Neural cell (in vitro differentiated cells): ENCODE measurements at regions not wholly inside any gene's neighbourhood (a gene's known extent, or its start where the extent isn't known, plus 50 kb on each side); places are given as distances from the start of the nearest gene placed in this dataset.
"Not testable (repeated sequence)": the region's sequence is repeated elsewhere in the genome, so short reads cannot be mapped to it uniquely, and the experiment has no call there.

Source experiments
- H2AFZ ChIP-seq: fragments of 200-600, 300-800 bp; sonication (generic), shearing (Covaris generic); 2 replicates; pipeline ENCODE4 v1.6.0; 2014; ENCODE audit warnings: low read depth, mild to moderate bottlenecking, antibody characterized with exemption, low read length, moderate library complexity
- H3F3A ChIP-seq: fragments of 200-600 bp; shearing (Covaris generic); 2 replicates; pipeline ENCODE4 v1.6.1; 2016; ENCODE audit warnings: mild to moderate bottlenecking, moderate library complexity, mixed read lengths, antibody characterized with exemption, low read length; ENCODE audit not compliant: insufficient read depth, poor library complexity, severe bottlenecking
- H3K27ac ChIP-seq: fragments of 200-600, 300-800 bp; sonication (generic), shearing (Covaris generic); 2 replicates; pipeline ENCODE4 v1.5.1; 2014; ENCODE audit warnings: mild to moderate bottlenecking, low read length, moderate library complexity
- H3K27me3 ChIP-seq: fragments of 300-800, 200-600 bp; sonication (generic), shearing (Covaris generic); 2 replicates; pipeline ENCODE4 v1.6.0; 2014; ENCODE audit warnings: mild to moderate bottlenecking, low read depth, low read length, moderate library complexity; ENCODE audit not compliant: insufficient read depth
- H3K36me3 ChIP-seq: fragments of 300-800, 200-600 bp; sonication (generic), shearing (Covaris generic); 2 replicates; pipeline ENCODE4 v1.5.1; 2014; ENCODE audit warnings: mild to moderate bottlenecking, antibody characterized with exemption, low read length, moderate library complexity; ENCODE audit not compliant: insufficient read depth
- H3K4me2 ChIP-seq: fragments of 300-800, 200-600 bp; sonication (generic), shearing (Covaris generic); 2 replicates; pipeline ENCODE4 v1.6.0; 2014; ENCODE audit warnings: mild to moderate bottlenecking, low read length
- H3K4me3 ChIP-seq: fragments of 300-800, 200-600 bp; sonication (generic), shearing (Covaris generic); 2 replicates; pipeline ENCODE4 v1.5.1; 2014; ENCODE audit warnings: mild to moderate bottlenecking, low read length, moderate library complexity
- H3K79me2 ChIP-seq: fragments of 200-600 bp; shearing (Covaris generic); replicated peaks from 2 replicates; pipeline ENCODE4 v1.6.0; 2014; ENCODE audit warnings: mild to moderate bottlenecking, low read length, moderate library complexity; ENCODE audit not compliant: insufficient read depth
- H3K9ac ChIP-seq: fragments of 300-800, 200-600 bp; sonication (generic), shearing (Covaris generic); 2 replicates; pipeline ENCODE4 v1.6.1; 2016; ENCODE audit warnings: mild to moderate bottlenecking, low read length, mixed read lengths
- H3K9me2 ChIP-seq: fragments of 200-600 bp; shearing (Covaris generic); 2 replicates; pipeline ENCODE4 v1.6.1; 2016; ENCODE audit warnings: mild to moderate bottlenecking, low read length, mixed read lengths; ENCODE audit not compliant: insufficient read depth
- H3K9me3 ChIP-seq: fragments of 200-600, 300-800 bp; sonication (generic), shearing (Covaris generic); 2 replicates; pipeline ENCODE4 v1.6.1; 2016; ENCODE audit warnings: mild to moderate bottlenecking, mixed run types, low read length, moderate library complexity, mixed read lengths
- H4K20me1 ChIP-seq: fragments of 200-600 bp; shearing (Covaris generic); 2 replicates; pipeline ENCODE4 v1.6.1; 2016; ENCODE audit warnings: mild to moderate bottlenecking, mixed run types; ENCODE audit not compliant: insufficient read depth
- EP300 ChIP-seq: fragments of 450-650 bp; conservative IDR thresholded peaks from 2 replicates; pipeline ENCODE4 v1.6.1; 2014; ENCODE audit warnings: antibody characterized with exemption, mild to moderate bottlenecking, moderate library complexity; ENCODE audit not compliant: poor library complexity, severe bottlenecking
- EZH2 ChIP-seq: fragments of 200-600, 300-800 bp; shearing (Covaris generic), sonication (generic); IDR thresholded peaks from 2 replicates; pipeline ENCODE4 v1.6.1; 2014; ENCODE audit warnings: antibody characterized with exemption, low read length, borderline replicate concordance, mild to moderate bottlenecking; ENCODE audit not compliant: insufficient read depth, poor library complexity, severe bottlenecking
- MXI1 ChIP-seq: fragments of 450-650 bp; conservative IDR thresholded peaks from 2 replicates; pipeline ENCODE4 v1.6.1; 2014; ENCODE audit warnings: antibody characterized with exemption, mild to moderate bottlenecking; ENCODE audit not compliant: poor library complexity, severe bottlenecking
- POLR2AphosphoS5 ChIP-seq: IDR thresholded peaks from 2 replicates; pipeline ENCODE4 v1.6.1; 2012
- RAD21 ChIP-seq: fragments of 450-650 bp; conservative IDR thresholded peaks from 2 replicates; pipeline ENCODE4 v1.6.1; 2014; ENCODE audit warnings: antibody characterized with exemption, mild to moderate bottlenecking, moderate library complexity
- SMC3 ChIP-seq: fragments of 450-650 bp; conservative IDR thresholded peaks from 2 replicates; pipeline ENCODE4 v1.6.1; 2014; ENCODE audit warnings: antibody characterized with exemption, mild to moderate bottlenecking, moderate library complexity; ENCODE audit not compliant: poor library complexity
- TAF1 ChIP-seq: IDR thresholded peaks from 2 replicates; pipeline ENCODE4 v1.6.1; 2012; ENCODE audit warnings: low read depth
- TF ChIP-seq, protein P1 (sequence below): IDR thresholded peaks from 2 replicates; pipeline ENCODE4 v1.6.1; 2012; ENCODE audit warnings: borderline replicate concordance
- TF ChIP-seq, protein P2 (sequence below): fragments of 450-650 bp; IDR thresholded peaks from 2 replicates; pipeline ENCODE4 v1.5.1; 2014; ENCODE audit warnings: antibody characterized with exemption, mild to moderate bottlenecking, moderate library complexity; ENCODE audit not compliant: poor library complexity, severe bottlenecking

DNA sequence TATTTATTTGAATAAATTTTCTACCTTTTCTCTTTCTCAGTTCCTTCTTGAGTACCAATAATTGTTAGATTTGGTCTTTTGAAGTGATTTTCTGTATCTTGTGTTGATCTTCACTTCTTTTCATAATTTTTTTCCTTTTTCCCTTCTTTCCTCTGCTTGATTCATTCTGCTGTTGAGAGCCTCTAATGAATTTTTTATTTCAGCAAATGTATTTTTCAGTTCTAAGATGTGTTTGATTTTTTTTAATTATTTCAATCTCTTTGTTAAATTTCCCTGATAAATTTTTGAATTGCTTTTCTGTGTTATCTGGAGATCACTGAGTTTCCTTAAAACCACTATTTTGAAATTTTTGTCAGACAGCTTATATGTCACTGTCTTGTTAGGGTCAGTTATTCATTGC is 155.4 kb upstream of the IL15 start:
- Histone ChIP-seq H3K9me3 (no peaks in the 10 kb centered on the region), H3F3A (no peaks in the 10 kb centered on the region), H3K27ac (no peak overlapping the region), H3K79me2 (no peaks in the 10 kb centered on the region), H2AFZ (no peak overlapping the region), H4K20me1 (no peaks in the 10 kb centered on the region), H3K9me2 (no peaks in the 10 kb centered on the region), H3K4me3 (no peak overlapping the region), H3K36me3 (no peaks in the 10 kb centered on the region), H3K4me2 (no peak overlapping the region), H3K9ac (no peak overlapping the region), H3K27me3 (no peaks in the 10 kb centered on the region)
- TF ChIP-seq, protein P1, sequence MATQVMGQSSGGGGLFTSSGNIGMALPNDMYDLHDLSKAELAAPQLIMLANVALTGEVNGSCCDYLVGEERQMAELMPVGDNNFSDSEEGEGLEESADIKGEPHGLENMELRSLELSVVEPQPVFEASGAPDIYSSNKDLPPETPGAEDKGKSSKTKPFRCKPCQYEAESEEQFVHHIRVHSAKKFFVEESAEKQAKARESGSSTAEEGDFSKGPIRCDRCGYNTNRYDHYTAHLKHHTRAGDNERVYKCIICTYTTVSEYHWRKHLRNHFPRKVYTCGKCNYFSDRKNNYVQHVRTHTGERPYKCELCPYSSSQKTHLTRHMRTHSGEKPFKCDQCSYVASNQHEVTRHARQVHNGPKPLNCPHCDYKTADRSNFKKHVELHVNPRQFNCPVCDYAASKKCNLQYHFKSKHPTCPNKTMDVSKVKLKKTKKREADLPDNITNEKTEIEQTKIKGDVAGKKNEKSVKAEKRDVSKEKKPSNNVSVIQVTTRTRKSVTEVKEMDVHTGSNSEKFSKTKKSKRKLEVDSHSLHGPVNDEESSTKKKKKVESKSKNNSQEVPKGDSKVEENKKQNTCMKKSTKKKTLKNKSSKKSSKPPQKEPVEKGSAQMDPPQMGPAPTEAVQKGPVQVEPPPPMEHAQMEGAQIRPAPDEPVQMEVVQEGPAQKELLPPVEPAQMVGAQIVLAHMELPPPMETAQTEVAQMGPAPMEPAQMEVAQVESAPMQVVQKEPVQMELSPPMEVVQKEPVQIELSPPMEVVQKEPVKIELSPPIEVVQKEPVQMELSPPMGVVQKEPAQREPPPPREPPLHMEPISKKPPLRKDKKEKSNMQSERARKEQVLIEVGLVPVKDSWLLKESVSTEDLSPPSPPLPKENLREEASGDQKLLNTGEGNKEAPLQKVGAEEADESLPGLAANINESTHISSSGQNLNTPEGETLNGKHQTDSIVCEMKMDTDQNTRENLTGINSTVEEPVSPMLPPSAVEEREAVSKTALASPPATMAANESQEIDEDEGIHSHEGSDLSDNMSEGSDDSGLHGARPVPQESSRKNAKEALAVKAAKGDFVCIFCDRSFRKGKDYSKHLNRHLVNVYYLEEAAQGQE: no peak
- TF ChIP-seq TAF1 (no peak), SMC3 (no peak), MXI1 (no peak), EP300 (no peak), POLR2AphosphoS5 (no peak), RAD21 (no peak), EZH2 (no peak)
- TF ChIP-seq, protein P2, sequence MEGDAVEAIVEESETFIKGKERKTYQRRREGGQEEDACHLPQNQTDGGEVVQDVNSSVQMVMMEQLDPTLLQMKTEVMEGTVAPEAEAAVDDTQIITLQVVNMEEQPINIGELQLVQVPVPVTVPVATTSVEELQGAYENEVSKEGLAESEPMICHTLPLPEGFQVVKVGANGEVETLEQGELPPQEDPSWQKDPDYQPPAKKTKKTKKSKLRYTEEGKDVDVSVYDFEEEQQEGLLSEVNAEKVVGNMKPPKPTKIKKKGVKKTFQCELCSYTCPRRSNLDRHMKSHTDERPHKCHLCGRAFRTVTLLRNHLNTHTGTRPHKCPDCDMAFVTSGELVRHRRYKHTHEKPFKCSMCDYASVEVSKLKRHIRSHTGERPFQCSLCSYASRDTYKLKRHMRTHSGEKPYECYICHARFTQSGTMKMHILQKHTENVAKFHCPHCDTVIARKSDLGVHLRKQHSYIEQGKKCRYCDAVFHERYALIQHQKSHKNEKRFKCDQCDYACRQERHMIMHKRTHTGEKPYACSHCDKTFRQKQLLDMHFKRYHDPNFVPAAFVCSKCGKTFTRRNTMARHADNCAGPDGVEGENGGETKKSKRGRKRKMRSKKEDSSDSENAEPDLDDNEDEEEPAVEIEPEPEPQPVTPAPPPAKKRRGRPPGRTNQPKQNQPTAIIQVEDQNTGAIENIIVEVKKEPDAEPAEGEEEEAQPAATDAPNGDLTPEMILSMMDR: no peak

DNA sequence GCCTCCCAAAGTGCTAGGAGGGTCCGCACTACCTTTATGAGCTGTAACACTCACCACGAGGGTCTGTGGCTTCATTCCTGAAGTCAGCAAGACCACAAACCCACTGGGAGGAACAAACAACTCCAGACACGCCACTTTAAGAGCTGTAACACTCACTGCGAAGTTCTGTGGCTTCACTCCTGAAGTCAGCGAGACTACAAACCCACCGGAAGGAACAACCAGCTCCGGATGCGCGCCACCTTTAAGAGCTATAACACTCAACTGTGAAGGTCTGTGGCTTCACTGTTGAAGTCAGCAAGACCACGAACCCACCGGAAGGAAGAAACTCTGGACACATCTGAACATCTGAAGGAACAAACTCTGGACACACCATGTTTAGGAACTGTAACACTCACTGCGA is 152.1 kb upstream of the IL15 start:
- not testable (repeated sequence) for H3K79me2 ChIP-seq, H4K20me1 ChIP-seq, H3K27me3 ChIP-seq, H3K9me2 ChIP-seq, H3K9me3 ChIP-seq, H3K4me3 ChIP-seq, H3K9ac ChIP-seq, H3F3A ChIP-seq, H3K4me2 ChIP-seq, H3K36me3 ChIP-seq, H2AFZ ChIP-seq, H3K27ac ChIP-seq

DNA sequence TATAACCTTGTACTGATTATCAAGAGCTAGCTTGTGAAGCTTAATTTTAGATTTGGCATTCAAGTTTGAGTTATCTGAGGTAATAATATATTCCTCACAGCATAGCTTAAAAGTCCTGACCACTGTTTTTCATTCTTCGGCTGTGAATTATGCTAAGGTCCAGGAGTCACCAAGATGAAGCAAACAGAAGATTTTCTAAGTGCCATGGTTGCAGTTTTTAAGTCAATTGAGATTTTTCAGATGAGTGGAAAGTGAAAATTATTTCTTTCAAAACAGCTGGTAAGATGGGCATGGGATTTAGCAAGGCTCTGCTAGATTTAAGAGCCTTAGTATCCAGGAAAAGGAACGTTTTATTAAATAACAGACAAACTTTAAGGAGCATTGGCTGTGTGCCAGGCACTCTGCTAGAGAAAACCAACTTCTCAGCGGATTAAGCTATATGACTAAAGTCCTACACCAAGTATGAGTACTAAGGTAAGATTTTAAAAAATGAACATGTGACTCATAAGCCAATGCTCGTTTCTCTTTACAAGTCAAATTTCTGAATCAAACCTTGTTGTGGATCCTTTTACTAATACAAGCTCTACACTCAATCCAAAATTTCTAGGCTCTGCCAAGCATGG is 149.9 kb upstream of the IL15 start:
- H3K4me3 ChIP-seq: no peak overlapping the region
- no peaks in the 10 kb centered on the region for H3F3A ChIP-seq
- no peaks in the 10 kb centered on the region for H3K27me3 ChIP-seq
- no peaks in the 10 kb centered on the region for H3K9me3 ChIP-seq
- H4K20me1 ChIP-seq: no peaks in the 10 kb centered on the region
- no peaks in the 10 kb centered on the region for H3K36me3 ChIP-seq
- no peak overlapping the region for H3K9ac ChIP-seq
- H2AFZ ChIP-seq: no peak overlapping the region
- H3K4me2 ChIP-seq: no peak overlapping the region
- TF ChIP-seq MXI1: no peak
- TF ChIP-seq, protein P1: no peak
- H3K79me2 ChIP-seq: no peaks in the 10 kb centered on the region
- no peaks in the 10 kb centered on the region for H3K9me2 ChIP-seq
- no peak overlapping the region for H3K27ac ChIP-seq
